GM23338 (cell line): ENCODE measurements at regions not wholly inside any gene's neighbourhood (a gene's known extent, or its start where the extent isn't known, plus 50 kb on each side); places are given as distances from the start of the nearest gene placed in this dataset.
A peak's percentile ranks its signal among the peaks of the same experiment; 100 is the strongest.

ENCODE experiments used
- ATAC-seq: fragments of 200-7000 bp; cut with Tn5 transposase; 3 replicates; pipeline ENCODE4 v1.9.1; 2020
- DNase-seq: peaks from one replicate; pipeline ENCODE4 v3.0.0-alpha.2; 2015; ENCODE audit warnings: low spot score
- H2AFZ ChIP-seq: fragments of 200-600 bp; sonication (generic); 2 replicates; pipeline ENCODE4 v1.8.0; 2016; ENCODE audit warnings: antibody characterized with exemption, mild to moderate bottlenecking, moderate library complexity
- H3F3A ChIP-seq: fragments of 200-600 bp; sonication (generic); replicated peaks from 2 replicates; pipeline ENCODE4 v1.8.0; 2017; ENCODE audit warnings: antibody characterized with exemption, mixed run types, low read depth
- H3K27ac ChIP-seq: fragments of 200-600 bp; sonication (generic); 2 replicates; pipeline ENCODE4 v1.6.1; 2016; ENCODE audit warnings: low read depth
- H3K27me3 ChIP-seq: fragments of 200-600 bp; sonication (generic); 2 replicates; pipeline ENCODE4 v1.8.0; 2016; ENCODE audit warnings: mild to moderate bottlenecking, mixed run types, moderate library complexity; ENCODE audit not compliant: insufficient read depth
- H3K36me3 ChIP-seq: fragments of 200-600 bp; sonication (generic); 2 replicates; pipeline ENCODE4 v1.8.0; 2016; ENCODE audit warnings: mild to moderate bottlenecking; ENCODE audit not compliant: insufficient read depth
- H3K4me1 ChIP-seq: fragments of 200-600 bp; sonication (generic); 2 replicates; pipeline ENCODE4 v1.8.0; 2016; ENCODE audit warnings: mild to moderate bottlenecking, moderate library complexity; ENCODE audit not compliant: insufficient read depth
- H3K4me2 ChIP-seq: fragments of 200-600 bp; sonication (generic); 2 replicates; pipeline ENCODE4 v1.7.1; 2017; ENCODE audit warnings: mixed run types
- H3K4me3 ChIP-seq: fragments of 200-600 bp; sonication (generic); 2 replicates; pipeline ENCODE4 v1.6.1; 2016; ENCODE audit warnings: mixed run types
- H3K79me2 ChIP-seq: fragments of 200-600 bp; sonication (generic); replicated peaks from 2 replicates; pipeline ENCODE4 v1.8.0; 2017; ENCODE audit warnings: mild to moderate bottlenecking; ENCODE audit not compliant: insufficient read depth
- H3K9me2 ChIP-seq: fragments of 200-600 bp; sonication (generic); 2 replicates; pipeline ENCODE4 v1.8.0; 2017; ENCODE audit not compliant: insufficient read depth
- H4K20me1 ChIP-seq: fragments of 200-600 bp; sonication (generic); replicated peaks from 2 replicates; pipeline ENCODE4 v1.8.0; 2017; ENCODE audit warnings: mild to moderate bottlenecking; ENCODE audit not compliant: insufficient read depth
- H3K27ac Mint-ChIP-seq: 2 replicates; pipeline ENCODE4 v1.8.0; 2020; ENCODE audit warnings: inconsistent platforms, mild to moderate bottlenecking, moderate library complexity, mixed read lengths
- H3K27me3 Mint-ChIP-seq: 3 replicates; pipeline ENCODE4 v1.8.0; 2022; ENCODE audit warnings: low read depth, mild to moderate bottlenecking, moderate library complexity, mixed read lengths, inconsistent platforms; ENCODE audit not compliant: insufficient read depth, poor library complexity
- H3K36me3 Mint-ChIP-seq: 3 replicates; pipeline ENCODE4 v1.8.0; 2021; ENCODE audit warnings: low read depth, mild to moderate bottlenecking, inconsistent platforms, moderate library complexity, mixed read lengths
- H3K4me1 Mint-ChIP-seq: 3 replicates; pipeline ENCODE4 v1.8.0; 2020; ENCODE audit warnings: mild to moderate bottlenecking, inconsistent platforms, mixed read lengths
- H3K4me3 Mint-ChIP-seq: 3 replicates; pipeline ENCODE4 v1.8.0; 2021; ENCODE audit warnings: moderate library complexity, mild to moderate bottlenecking, inconsistent platforms, mixed read lengths
- H3K9me3 Mint-ChIP-seq: 3 replicates; pipeline ENCODE4 v1.8.0; 2020; ENCODE audit warnings: moderate library complexity, mild to moderate bottlenecking, inconsistent platforms, mixed read lengths
- CTCF ChIP-seq, 2 experiments: fragments of 200-600 bp in 1 of 2; sonication (generic) in 1 of 2; conservative IDR thresholded peaks; 2 replicates each; pipeline versions ENCODE4 v1.5.1 to v1.6.1; 2016 to 2017; ENCODE audit warnings: antibody characterized with exemption in 2 of 2, low read depth in 2 of 2, mild to moderate bottlenecking in 2 of 2, moderate library complexity in 1 of 2
- EZH2 ChIP-seq: fragments of 200-600 bp; sonication (generic); IDR thresholded peaks from one replicate; pipeline ENCODE4 v1.8.0; 2017; ENCODE audit warnings: antibody characterized with exemption, mild to moderate bottlenecking, low read depth; ENCODE audit not compliant: unreplicated experiment
- JUNB ChIP-seq: IDR thresholded peaks from one replicate; pipeline ENCODE4 v1.6.1; 2016; ENCODE audit warnings: antibody characterized with exemption; ENCODE audit not compliant: unreplicated experiment
- NANOG ChIP-seq: IDR thresholded peaks from 2 replicates; pipeline ENCODE4 v1.6.1; 2016; ENCODE audit warnings: antibody characterized with exemption, borderline replicate concordance
- ZNF462 ChIP-seq: fragments of 250-450 bp; sonication (Bioruptor Pico); IDR thresholded peaks from 2 replicates; pipeline ENCODE4 v1.5.0; 2020; ENCODE audit warnings: mild to moderate bottlenecking, moderate library complexity
- TF ChIP-seq, protein P1 (sequence below): IDR thresholded peaks from 2 replicates; pipeline ENCODE4 v1.6.1; 2016; ENCODE audit warnings: antibody characterized with exemption

GRCh38 chr6:168834801-168835200, 393.8 kb downstream of the SMOC2 start:
- H3K36me3 Mint-ChIP-seq: no peaks in the 10 kb centered on the region; the same call in 2 of the 3 replicates
- 0 out of 2 replicates have a peak overlapping the region, but pooled peaks have one; percentile 27 for H3K27ac Mint-ChIP-seq
- H3K4me1 Mint-ChIP-seq: peaks cover 62% of the 10 kb centered on the region
- H3K79me2 ChIP-seq: no peaks in the 10 kb centered on the region
- H3K36me3 ChIP-seq: no peaks in the 10 kb centered on the region
- no peak for ATAC-seq
- no peak for DNase-seq
- H3K9me3 Mint-ChIP-seq: no peaks in the 10 kb centered on the region; the same call in 2 of the 3 replicates
- H3K27me3 Mint-ChIP-seq: peaks cover 19% of the 10 kb centered on the region
- no peak overlapping the region for H3K4me3 Mint-ChIP-seq
- H3K9me2 ChIP-seq: no peaks in the 10 kb centered on the region
- no peak overlapping the region for H3K4me3 ChIP-seq
- H3K27me3 ChIP-seq: no peaks in the 10 kb centered on the region
- TF ChIP-seq, protein P1, sequence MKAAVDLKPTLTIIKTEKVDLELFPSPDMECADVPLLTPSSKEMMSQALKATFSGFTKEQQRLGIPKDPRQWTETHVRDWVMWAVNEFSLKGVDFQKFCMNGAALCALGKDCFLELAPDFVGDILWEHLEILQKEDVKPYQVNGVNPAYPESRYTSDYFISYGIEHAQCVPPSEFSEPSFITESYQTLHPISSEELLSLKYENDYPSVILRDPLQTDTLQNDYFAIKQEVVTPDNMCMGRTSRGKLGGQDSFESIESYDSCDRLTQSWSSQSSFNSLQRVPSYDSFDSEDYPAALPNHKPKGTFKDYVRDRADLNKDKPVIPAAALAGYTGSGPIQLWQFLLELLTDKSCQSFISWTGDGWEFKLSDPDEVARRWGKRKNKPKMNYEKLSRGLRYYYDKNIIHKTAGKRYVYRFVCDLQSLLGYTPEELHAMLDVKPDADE: no peak
- TF ChIP-seq ZNF462 (no peak), CTCF (conservative IDR thresholded peaks at IDR 0.05; ENCODE audit: low read depth in 2 of 2) (no peak), NANOG (no peak), JUNB (no peak), EZH2 (no peak)
- no peak overlapping the region for H3K4me2 ChIP-seq
- H3F3A ChIP-seq: no peaks in the 10 kb centered on the region
- peak overlapping the region; percentile 34; the same call in 1 of the 2 replicates for H2AFZ ChIP-seq
- H3K4me1 ChIP-seq: peaks cover 33% of the 10 kb centered on the region
- no peak overlapping the region for H3K27ac ChIP-seq
- no peaks in the 10 kb centered on the region for H4K20me1 ChIP-seq
